PFSK-1 (cell line): ENCODE measurements at regions not wholly inside any gene's neighbourhood (a gene's known extent, or its start where the extent isn't known, plus 50 kb on each side); places are given as distances from the start of the nearest gene placed in this dataset.

Experiments used
- POLR2AphosphoS5 ChIP-seq: IDR thresholded peaks from 2 replicates; pipeline ENCODE4 v1.6.1; 2012; ENCODE audit warnings: low read depth, mild to moderate bottlenecking, control low read depth, low read length, moderate library complexity
- REST ChIP-seq, 2 experiments: IDR thresholded peaks; 2 replicates each; pipeline versions ENCODE4 v1.6.1 to v1.8.0; 2011 to 2012; ENCODE audit warnings: low read depth in 2 of 2, low read length in 2 of 2, control low read depth in 1 of 2, inconsistent platforms in 1 of 2, mild to moderate bottlenecking in 1 of 2, moderate library complexity in 1 of 2; ENCODE audit not compliant: insufficient read depth in 1 of 2
- TAF1 ChIP-seq: IDR thresholded peaks from 2 replicates; pipeline ENCODE4 v1.6.1; 2012; ENCODE audit warnings: low read length, control low read depth, borderline replicate concordance; ENCODE audit not compliant: insufficient read depth

GRCh38 chr2:150042500-150043171 is 444.8 kb downstream of the RND3 start:
- TF ChIP-seq TAF1 (no peak), REST (IDR thresholded peaks at IDR 0.05; ENCODE audit: insufficient read depth in 1 of 2, low read depth in 2 of 2, low read length in 2 of 2) (no peak), POLR2AphosphoS5 (no peak)
